HG03469 (cell line): ENCODE measurements at regions not wholly inside any gene's neighbourhood (a gene's known extent, or its start where the extent isn't known, plus 50 kb on each side); places are given as distances from the start of the nearest gene placed in this dataset.
A peak's percentile ranks its signal among the peaks of the same experiment; 100 is the strongest.
"Not testable (repeated sequence)": the region's sequence is repeated elsewhere in the genome, so short reads cannot be mapped to it uniquely, and the experiment has no call there.

Source experiments
- ATAC-seq: cut with Tn5 transposase; IDR thresholded peaks from one replicate; pipeline ENCODE4 v1.9.1; 2021; ENCODE audit warnings: mild to moderate bottlenecking, moderate library complexity, moderate number of reproducible peaks; ENCODE audit not compliant: unreplicated experiment

DNA sequence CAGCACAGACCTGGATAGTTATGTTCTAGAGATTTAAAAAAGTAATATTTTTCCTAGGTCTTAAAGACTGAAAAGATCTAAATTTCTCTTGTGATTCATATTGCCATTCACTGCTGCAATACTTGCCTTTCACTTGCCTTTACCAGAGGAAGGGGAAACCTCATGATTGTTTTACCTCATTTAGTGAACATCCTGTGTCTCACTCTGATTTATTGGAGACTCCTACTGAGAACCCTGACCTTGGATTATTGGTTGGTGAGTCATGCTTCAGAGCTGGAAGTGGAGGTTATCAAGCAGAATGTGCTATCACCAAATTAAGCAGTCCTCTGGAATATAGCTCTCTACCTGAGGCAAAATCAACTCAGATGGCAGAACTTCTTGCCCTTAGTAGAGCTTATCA lies 500.5 kb downstream of the TSN start:
- no peak for ATAC-seq

DNA sequence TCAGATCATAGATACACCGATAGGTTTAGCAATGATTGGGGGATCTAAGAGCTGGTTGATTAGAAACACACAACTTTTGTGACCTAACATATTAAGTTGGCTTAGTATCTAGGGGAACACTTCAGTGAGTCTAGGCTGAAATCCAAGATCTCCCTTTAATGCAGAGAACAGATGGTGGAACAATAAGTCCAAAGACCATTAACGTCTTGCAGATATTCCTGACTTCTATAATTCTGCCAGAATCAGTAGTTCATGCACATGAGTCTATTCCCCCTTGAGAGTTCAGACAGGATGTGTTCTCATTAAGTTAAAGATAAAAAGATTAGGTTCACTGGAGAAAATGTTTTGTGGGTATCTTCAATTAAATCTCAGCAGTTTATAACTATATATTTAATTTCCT lies 506.5 kb downstream of the TSN start:
- ATAC-seq = no peak

DNA sequence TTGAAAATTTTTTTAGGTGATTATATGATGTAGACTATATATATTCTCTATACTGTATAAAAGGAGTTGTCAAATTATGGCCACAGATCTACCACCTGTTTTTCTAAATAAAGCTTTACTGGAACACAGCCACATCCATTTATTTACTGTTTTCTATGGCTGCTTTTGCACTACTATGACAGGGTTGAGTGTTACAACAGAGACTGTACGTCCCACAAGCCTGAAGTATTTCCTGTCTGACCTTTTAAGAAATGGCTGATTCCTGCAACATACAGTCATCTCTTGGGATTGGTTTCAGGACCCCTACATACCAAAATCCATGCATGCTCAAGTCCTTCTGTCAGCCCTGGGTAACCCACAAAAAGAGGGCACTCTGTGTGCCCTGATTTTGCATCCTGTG lies 508.3 kb downstream of the TSN start:
- no peak for ATAC-seq

GRCh38 chr2:122266636-122267035 lies 511.2 kb downstream of the TSN start:
- ATAC-seq = no peak

GRCh38 chr2:122267947-122268346 lies 512.5 kb downstream of the TSN start:
- ATAC-seq = no peak

DNA sequence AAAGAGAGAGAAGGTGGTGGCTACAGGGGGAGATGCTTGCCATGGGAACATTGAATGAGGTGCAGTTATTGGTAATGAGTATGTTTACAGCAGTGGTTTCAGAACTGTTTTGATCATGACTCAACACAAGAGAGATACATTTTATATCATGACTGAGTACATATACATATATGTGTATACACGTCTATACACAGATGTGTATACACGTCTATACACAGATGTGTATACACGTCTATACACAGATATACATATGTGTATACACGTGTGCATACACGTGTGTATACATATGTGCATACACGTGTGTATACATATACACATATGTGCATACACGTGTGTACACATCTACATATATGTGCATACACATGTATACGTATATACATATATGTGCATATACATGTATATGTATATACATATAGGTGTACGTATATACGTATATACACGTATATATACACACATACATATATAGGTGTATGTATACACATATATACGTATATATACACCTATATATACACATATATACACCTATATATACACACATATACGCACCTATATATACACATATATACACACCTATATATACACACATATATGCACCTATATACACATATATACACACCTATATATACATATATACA lies 518.5 kb downstream of the TSN start:
- no peak for ATAC-seq

GRCh38 chr2:122277956-122278355 lies 522.5 kb downstream of the TSN start:
- ATAC-seq = no peak

- ATAC-seq = no peak
Observed at GRCh38 chr2:122300758-122301157, 545.3 kb downstream of the TSN start.

GRCh38 chr2:122307763-122308162 lies 552.3 kb downstream of the TSN start:
- ATAC-seq = no peak

GRCh38 chr2:122315306-122315705 lies 559.9 kb downstream of the TSN start:
- ATAC-seq = no peak

DNA sequence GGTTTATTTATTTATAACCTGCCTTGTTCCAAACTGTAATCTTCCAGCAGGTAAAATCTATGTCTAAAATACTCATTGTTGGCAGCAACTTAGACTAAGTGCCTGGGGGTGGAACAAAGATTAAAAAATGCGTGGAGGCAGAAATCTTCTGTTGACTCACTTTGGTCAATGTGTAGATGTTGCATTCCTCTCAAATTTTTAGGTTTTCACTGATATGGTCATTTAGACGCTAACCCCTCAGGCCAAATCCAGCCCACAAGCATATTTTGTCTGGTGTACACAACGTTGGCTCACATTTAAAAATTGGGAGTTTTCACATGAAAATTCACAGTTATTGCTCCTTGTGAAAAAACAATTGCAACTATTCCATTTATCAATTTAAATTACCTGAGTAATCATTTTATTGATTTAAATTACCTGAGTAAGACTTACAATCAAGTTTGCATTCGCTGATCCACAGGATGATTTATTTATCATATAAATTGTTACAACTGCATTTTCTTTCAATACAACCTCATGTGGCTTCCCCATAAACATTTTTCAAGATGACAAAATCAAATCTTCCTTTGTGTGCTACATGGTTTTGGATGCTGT lies 564.2 kb downstream of the TSN start:
- ATAC-seq = no peak

DNA sequence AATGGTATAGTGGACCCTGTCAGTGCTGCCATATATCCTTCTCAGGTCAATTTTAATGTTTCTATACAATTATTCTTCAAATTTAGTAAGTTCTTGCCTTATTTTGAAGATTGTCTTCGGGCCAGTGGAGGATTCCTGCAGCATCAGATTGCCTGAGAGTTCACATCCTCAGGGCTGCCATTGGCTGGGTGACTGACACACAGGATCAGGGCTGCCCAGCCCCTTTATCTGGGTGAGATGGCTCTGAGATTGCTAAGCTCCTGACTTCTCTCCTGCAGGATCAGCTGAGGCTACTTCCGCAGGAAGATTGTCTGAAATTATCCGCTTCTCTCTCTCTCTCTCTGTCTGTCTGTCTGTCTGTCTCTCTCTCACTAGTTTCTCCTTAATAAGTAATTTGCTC lies 567.4 kb downstream of the TSN start:
- ATAC-seq = no peak

DNA sequence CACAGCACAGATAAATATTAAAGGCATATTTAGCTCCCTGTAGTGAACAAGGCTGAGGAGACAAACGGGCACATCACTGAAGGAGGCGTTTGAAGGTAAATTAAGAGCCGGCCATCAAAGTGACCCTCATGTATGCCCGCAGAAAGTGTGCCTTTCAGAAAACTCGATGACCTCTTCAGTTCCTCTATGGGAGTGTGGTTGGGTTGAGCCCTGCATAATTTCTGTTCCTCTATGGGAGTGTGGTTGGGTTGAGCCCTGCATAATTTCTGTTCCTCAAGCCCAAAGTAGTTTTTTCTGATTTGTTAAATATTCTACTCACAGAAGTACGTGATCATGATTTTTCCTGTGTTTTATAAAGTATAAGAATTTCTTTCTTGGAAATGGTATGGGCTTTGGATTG lies 568.5 kb downstream of the TSN start:
- ATAC-seq = no peak

GRCh38 chr2:122326471-122326870 lies 571.0 kb downstream of the TSN start:
- ATAC-seq = no peak

GRCh38 chr2:122328816-122329215 lies 573.4 kb downstream of the TSN start:
- no peak for ATAC-seq

- no peak for ATAC-seq
Observed at GRCh38 chr2:122329278-122329677, 573.8 kb downstream of the TSN start.

DNA sequence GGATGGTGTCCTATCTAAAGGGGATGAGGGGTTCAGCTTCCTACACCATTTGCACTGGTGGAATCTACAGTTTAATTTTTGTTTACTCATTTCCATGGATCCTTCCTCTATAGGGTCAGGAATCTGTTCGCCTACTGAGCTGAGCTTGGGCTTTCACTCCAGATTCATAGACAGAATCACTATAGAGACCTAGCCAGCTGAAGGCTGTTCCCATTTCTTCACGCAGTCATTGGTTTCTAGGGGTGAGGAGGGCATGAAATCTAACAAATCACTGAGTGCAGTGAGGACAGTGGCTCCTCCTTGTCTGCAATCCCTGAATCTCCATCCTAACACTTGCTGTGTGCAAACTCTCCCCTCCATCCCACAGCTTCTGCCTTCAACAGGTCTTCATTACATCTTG lies 578.5 kb downstream of the TSN start:
- ATAC-seq = no peak

DNA sequence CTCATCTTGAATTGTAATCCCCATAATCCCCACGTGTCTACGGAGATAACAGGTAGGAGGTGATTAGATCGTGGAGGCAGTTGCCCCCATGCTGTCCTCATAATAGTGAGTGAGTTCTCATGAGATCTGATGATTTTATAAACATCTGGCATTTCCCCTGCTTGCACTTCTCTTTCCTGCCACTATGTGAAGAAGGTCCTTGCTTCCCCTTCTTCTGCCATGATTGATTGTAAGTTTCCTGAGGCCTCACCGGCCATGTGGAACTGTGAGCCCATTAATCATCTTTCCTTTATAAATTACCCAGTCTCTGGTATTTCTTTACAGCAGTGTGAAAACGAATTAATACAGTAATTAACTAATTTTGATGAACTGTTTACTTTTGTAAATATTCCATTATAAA lies 582.5 kb downstream of the TSN start:
- ATAC-seq = no peak

DNA sequence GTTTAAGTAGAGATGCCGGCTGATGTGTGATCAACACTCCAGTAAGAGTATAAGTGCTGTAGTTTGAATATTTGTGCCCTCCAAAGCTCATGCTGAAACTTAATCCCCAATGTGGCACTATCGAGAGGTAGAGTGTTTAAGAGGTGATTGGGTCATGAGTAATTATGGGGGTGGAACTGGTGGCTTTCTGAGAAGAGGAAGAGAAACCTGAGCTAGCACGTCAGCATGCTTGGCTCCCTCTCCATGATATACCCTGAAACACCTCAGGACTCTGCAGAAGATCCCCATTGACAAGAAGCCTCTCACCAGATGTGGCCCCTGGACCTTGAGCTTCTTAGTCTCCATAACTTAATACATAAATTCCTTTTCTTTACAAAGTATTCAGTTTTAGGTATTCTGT lies 584.8 kb downstream of the TSN start:
- peak; percentile 93 for ATAC-seq

DNA sequence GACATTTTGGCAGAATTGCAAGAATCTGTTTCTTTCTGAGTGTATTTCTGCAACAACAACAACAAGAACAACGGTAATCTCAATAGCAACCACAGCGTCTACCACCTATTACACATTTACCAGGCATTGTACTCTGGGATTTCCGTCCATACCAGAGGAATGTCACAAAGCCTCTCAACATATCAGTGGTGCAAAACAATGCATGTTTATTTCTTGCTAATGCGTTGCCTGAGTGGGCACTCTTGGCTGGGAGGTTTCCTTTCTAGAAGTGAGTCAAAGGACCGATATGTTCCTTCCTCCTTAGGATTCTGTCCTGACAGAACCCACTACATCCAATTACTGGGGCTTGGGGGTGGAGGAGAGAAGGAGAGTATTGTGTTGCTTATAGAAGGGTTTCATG lies 585.6 kb downstream of the TSN start:
- ATAC-seq = no peak

GRCh38 chr2:122352151-122352550 lies 596.7 kb downstream of the TSN start:
- ATAC-seq = not testable (repeated sequence)

DNA sequence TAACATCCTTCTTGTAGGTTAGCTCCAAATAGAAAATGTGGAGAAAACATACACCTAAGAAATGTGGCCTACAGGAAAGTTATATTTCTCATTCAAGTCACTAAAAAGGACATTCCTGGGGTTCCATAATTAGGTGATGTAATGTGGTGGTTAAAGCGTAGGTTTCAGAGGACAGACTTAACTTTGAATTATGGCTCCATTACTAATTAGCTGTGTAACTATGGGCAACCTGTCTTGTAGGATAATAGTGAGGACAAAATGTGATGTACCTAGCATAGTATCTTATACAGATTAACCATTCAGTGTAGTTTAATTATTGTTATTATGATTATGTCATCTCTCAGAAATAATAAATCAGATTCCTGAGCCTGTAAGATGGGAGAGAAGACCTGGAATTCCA lies 602.5 kb downstream of the TSN start:
- ATAC-seq = no peak

GRCh38 chr2:122358729-122359128 lies 603.3 kb downstream of the TSN start:
- ATAC-seq = no peak
